Endothelial cell of umbilical vein (primary cell): ENCODE measurements at regions not wholly inside any gene's neighbourhood (a gene's known extent, or its start where the extent isn't known, plus 50 kb on each side); places are given as distances from the start of the nearest gene placed in this dataset.

Source experiments
- CTCF ChIP-seq, 2 donors: IDR thresholded peaks; 1 replicate in 1 of 2; 2 replicates in 1 of 2; pipeline ENCODE4 v1.5.1; 2011; ENCODE audit warnings: low read length in 2 of 2, mild to moderate bottlenecking in 2 of 2, moderate library complexity in 2 of 2, control low read depth in 1 of 2, inconsistent platforms in 1 of 2, low read depth in 1 of 2; ENCODE audit not compliant: insufficient read depth in 1 of 2; ENCODE audit errors: extremely low read depth in 1 of 2
- MYC ChIP-seq: IDR thresholded peaks from one replicate; pipeline ENCODE4 v1.6.1; 2011; ENCODE audit warnings: mild to moderate bottlenecking, low read depth, low read length
- POLR2A ChIP-seq: IDR thresholded peaks from 2 replicates; pipeline ENCODE4 v1.6.1; 2012; ENCODE audit warnings: low read depth, mild to moderate bottlenecking, control low read depth, low read length

- no peak for TF ChIP-seq POLR2A
- TF ChIP-seq CTCF (IDR thresholded peaks at IDR 0.05; ENCODE audit: extremely low read depth in 1 of 2, insufficient read depth in 1 of 2, low read depth in 1 of 2, low read length in 2 of 2), result no peak
- no peak for TF ChIP-seq MYC
Observed at GRCh38 chr18:66951750-66952149, 347.9 kb upstream of the CDH19 start.
